Stimulated activated naive B cell treated with anti-CD40 and anti-IgM and Interleukin-4, amounts not matched to agents 10 μg/mL and 1 μg/mL and 100 μg/mL, for 72 hours (primary cell): ENCODE measurements at regions not wholly inside any gene's neighbourhood (a gene's known extent, or its start where the extent isn't known, plus 50 kb on each side); places are given as distances from the start of the nearest gene placed in this dataset.
"Not testable (repeated sequence)": the region's sequence is repeated elsewhere in the genome, so short reads cannot be mapped to it uniquely, and the experiment has no call there.

ENCODE experiments used
- ATAC-seq, 2 donors: fragments of 150-1000 bp; cut with Tn5 transposase; replicated peaks; 2 replicates each; pipeline ENCODE4 v1.10.0; 2021; ENCODE audit warnings: moderate library complexity in 1 of 2
- DNase-seq: peaks from one replicate; pipeline ENCODE4 v3.0.0; 2021
- H3K27ac Mint-ChIP-seq: one replicate; pipeline ENCODE4 v1.8.0; 2022; ENCODE audit warnings: mild to moderate bottlenecking, mixed read lengths
- H3K27me3 Mint-ChIP-seq, 2 donors: one replicate each; pipeline ENCODE4 v1.8.0; 2022; ENCODE audit warnings: mixed read lengths in 2 of 2
- H3K36me3 Mint-ChIP-seq, 2 donors: one replicate each; pipeline ENCODE4 v1.8.0; 2022; ENCODE audit warnings: mixed read lengths in 2 of 2, mild to moderate bottlenecking in 1 of 2
- H3K4me1 Mint-ChIP-seq, 2 donors: one replicate each; pipeline ENCODE4 v1.8.0; 2022; ENCODE audit warnings: mixed read lengths in 2 of 2, mild to moderate bottlenecking in 1 of 2
- H3K4me3 Mint-ChIP-seq, 2 donors: one replicate each; pipeline ENCODE4 v1.8.0; 2022; ENCODE audit warnings: mild to moderate bottlenecking in 2 of 2, mixed read lengths in 2 of 2, moderate library complexity in 1 of 2
- H3K9me3 Mint-ChIP-seq, 2 donors: one replicate each; pipeline ENCODE4 v1.8.0; 2022; ENCODE audit warnings: mixed read lengths in 2 of 2, mild to moderate bottlenecking in 1 of 2

- ATAC-seq, result no peak
- H3K36me3 Mint-ChIP-seq, result no peaks in the 10 kb centered on the region
- no peak overlapping the region for H3K27ac Mint-ChIP-seq
- H3K9me3 Mint-ChIP-seq, result peaks cover 0 to 5% of the 10 kb centered on the region in 2 donors
- no peak for DNase-seq
- peaks cover 0 to 11% of the 10 kb centered on the region in 2 donors for H3K27me3 Mint-ChIP-seq
- no peaks in the 10 kb centered on the region for H3K4me1 Mint-ChIP-seq
- H3K4me3 Mint-ChIP-seq, result no peak overlapping the region
Measured at GRCh38 chr9:79046401-79046800, 525.4 kb upstream of the TLE4 start.

- no peaks in the 10 kb centered on the region for H3K36me3 Mint-ChIP-seq
- no peaks in the 10 kb centered on the region for H3K4me1 Mint-ChIP-seq
- ATAC-seq (no peak), DNase-seq (no peak)
- no peak overlapping the region for H3K27ac Mint-ChIP-seq
- no peak overlapping the region for H3K4me3 Mint-ChIP-seq
- peaks cover 0 to 5% of the 10 kb centered on the region in 2 donors for H3K9me3 Mint-ChIP-seq
- H3K27me3 Mint-ChIP-seq, result peaks cover 9 to 24% of the 10 kb centered on the region in 2 donors
Measured at GRCh38 chr9:79049371-79049770, 522.4 kb upstream of the TLE4 start.

- Mint-ChIP-seq H3K4me3 (no peak overlapping the region), H3K9me3 (no peaks in the 10 kb centered on the region), H3K27me3 (peaks cover 9 to 19% of the 10 kb centered on the region in 2 donors), H3K4me1 (no peaks in the 10 kb centered on the region), H3K27ac (no peak overlapping the region), H3K36me3 (no peaks in the 10 kb centered on the region)
- no peak for DNase-seq
- peak; percentile 70 to 80 for ATAC-seq
Measured at GRCh38 chr9:79053598-79053997, 518.2 kb upstream of the TLE4 start.

GRCh38 chr9:79054500-79054899 is 517.3 kb upstream of the TLE4 start:
- Mint-ChIP-seq H3K4me1 (no peaks in the 10 kb centered on the region), H3K36me3 (no peaks in the 10 kb centered on the region), H3K9me3 (peaks cover 3 to 5% of the 10 kb centered on the region in 2 donors), H3K4me3 (no peak overlapping the region), H3K27me3 (peaks cover 9 to 18% of the 10 kb centered on the region in 2 donors), H3K27ac (no peak overlapping the region)
- ATAC-seq (no peak), DNase-seq (no peak)

- no peak for DNase-seq
- ATAC-seq, result no peak
- Mint-ChIP-seq H3K27me3 (peaks cover 9 to 13% of the 10 kb centered on the region in 2 donors), H3K27ac (no peak overlapping the region), H3K4me1 (no peaks in the 10 kb centered on the region), H3K9me3 (peaks cover 3 to 5% of the 10 kb centered on the region in 2 donors), H3K4me3 (no peak overlapping the region), H3K36me3 (no peaks in the 10 kb centered on the region)
Measured at GRCh38 chr9:79056041-79056440, 515.7 kb upstream of the TLE4 start.

GRCh38 chr9:79057576-79057975 is 514.2 kb upstream of the TLE4 start:
- Mint-ChIP-seq H3K9me3 (peaks cover 3 to 5% of the 10 kb centered on the region in 2 donors), H3K27me3 (peaks cover 3 to 5% of the 10 kb centered on the region in 2 donors), H3K27ac (no peak overlapping the region), H3K4me1 (no peaks in the 10 kb centered on the region), H3K36me3 (no peaks in the 10 kb centered on the region), H3K4me3 (no peak overlapping the region)
- ATAC-seq, result no peak
- DNase-seq, result no peak

- Mint-ChIP-seq H3K4me1 (no peaks in the 10 kb centered on the region), H3K36me3 (no peaks in the 10 kb centered on the region), H3K27ac (no peak overlapping the region), H3K4me3 (no peak overlapping the region), H3K27me3 (no peaks in the 10 kb centered on the region), H3K9me3 (peaks cover 3 to 5% of the 10 kb centered on the region in 2 donors)
- ATAC-seq (no peak), DNase-seq (no peak)
Measured at GRCh38 chr9:79060766-79061165, 511.0 kb upstream of the TLE4 start.

- no peaks in the 10 kb centered on the region for H3K4me1 Mint-ChIP-seq
- no peak overlapping the region for H3K27ac Mint-ChIP-seq
- no peaks in the 10 kb centered on the region for H3K36me3 Mint-ChIP-seq
- no peaks in the 10 kb centered on the region for H3K27me3 Mint-ChIP-seq
- H3K4me3 Mint-ChIP-seq, result no peak overlapping the region
- no peak for DNase-seq
- ATAC-seq, result no peak
- peaks cover 3 to 5% of the 10 kb centered on the region in 2 donors for H3K9me3 Mint-ChIP-seq
Measured at GRCh38 chr9:79061752-79062616, 509.8 kb upstream of the TLE4 start.

- ATAC-seq, result no peak
- Mint-ChIP-seq H3K27me3 (peaks cover 0 to 6% of the 10 kb centered on the region in 2 donors), H3K36me3 (no peaks in the 10 kb centered on the region), H3K4me3 (no peak overlapping the region), H3K4me1 (no peaks in the 10 kb centered on the region), H3K27ac (no peak overlapping the region), H3K9me3 (peaks cover 0 to 2% of the 10 kb centered on the region in 2 donors)
- no peak for DNase-seq
Measured at GRCh38 chr9:79073201-79073600, 498.6 kb upstream of the TLE4 start.

- ATAC-seq, result no peak
- Mint-ChIP-seq H3K36me3 (no peaks in the 10 kb centered on the region), H3K9me3 (no peaks in the 10 kb centered on the region), H3K27ac (no peak overlapping the region), H3K27me3 (peaks cover 0 to 6% of the 10 kb centered on the region in 2 donors), H3K4me3 (no peak overlapping the region), H3K4me1 (no peaks in the 10 kb centered on the region)
- no peak for DNase-seq
Measured at GRCh38 chr9:79080536-79080935, 491.2 kb upstream of the TLE4 start.

- Mint-ChIP-seq H3K9me3 (peaks cover 0 to 3% of the 10 kb centered on the region in 2 donors), H3K4me3 (no peak overlapping the region), H3K27ac (no peak overlapping the region), H3K27me3 (no peaks in the 10 kb centered on the region), H3K4me1 (no peaks in the 10 kb centered on the region), H3K36me3 (no peaks in the 10 kb centered on the region)
- no peak for DNase-seq
- ATAC-seq, result no peak
Measured at GRCh38 chr9:79083621-79084020, 488.1 kb upstream of the TLE4 start.

GRCh38 chr9:79087133-79087532 is 484.6 kb upstream of the TLE4 start:
- ATAC-seq (no peak), DNase-seq (no peak)
- Mint-ChIP-seq H3K9me3 (peaks cover 6 to 14% of the 10 kb centered on the region in 2 donors), H3K27ac (no peak overlapping the region), H3K4me3 (no peak overlapping the region), H3K4me1 (peaks cover 2 to 6% of the 10 kb centered on the region in 2 donors), H3K27me3 (no peaks in the 10 kb centered on the region), H3K36me3 (peaks cover 7% of the 10 kb centered on the region in 2 donors)

GRCh38 chr9:79089054-79089560 is 482.7 kb upstream of the TLE4 start:
- peaks cover 8 to 15% of the 10 kb centered on the region in 2 donors for H3K9me3 Mint-ChIP-seq

GRCh38 chr9:79089851-79090250 is 481.9 kb upstream of the TLE4 start:
- H3K4me3 Mint-ChIP-seq, H3K36me3 Mint-ChIP-seq, DNase-seq, H3K4me1 Mint-ChIP-seq, H3K27me3 Mint-ChIP-seq: not testable (repeated sequence)
- ATAC-seq, result peak; percentile 39 to 41
- Mint-ChIP-seq H3K9me3 (peaks cover 9 to 15% of the 10 kb centered on the region in 2 donors), H3K27ac (peak overlapping the region; percentile 53)

More at GRCh38 chr9:79089054-79089560, 482.7 kb upstream of the TLE4 start:
- DNase-seq, result no peak
- Mint-ChIP-seq H3K27me3 (peaks cover 0 to 2% of the 10 kb centered on the region in 2 donors), H3K4me3 (no peak overlapping the region), H3K27ac (peak overlapping the region; percentile 53), H3K36me3 (peaks cover 7% of the 10 kb centered on the region in 2 donors), H3K4me1 (peaks cover 2 to 6% of the 10 kb centered on the region in 2 donors)
- ATAC-seq, result no peak

GRCh38 chr9:79103257-79103656 is 468.5 kb upstream of the TLE4 start:
- not testable (repeated sequence) for ATAC-seq, H3K4me3 Mint-ChIP-seq, H3K36me3 Mint-ChIP-seq, H3K27me3 Mint-ChIP-seq, H3K4me1 Mint-ChIP-seq, H3K27ac Mint-ChIP-seq, DNase-seq
- peaks cover 10 to 14% of the 10 kb centered on the region in 2 donors for H3K9me3 Mint-ChIP-seq
